Spinal cord (tissue), 9 donors: ENCODE measurements at regions not wholly inside any gene's neighbourhood (a gene's known extent, or its start where the extent isn't known, plus 50 kb on each side); places are given as distances from the start of the nearest gene placed in this dataset.
A peak's percentile ranks its signal among the peaks of the same experiment; 100 is the strongest.

ENCODE experiments used
- DNase-seq, 6 donors: peaks; one replicate each; pipeline versions ENCODE4 v3.0.0 to v3.0.0-alpha.2; 2013 to 2015; ENCODE audit warnings: low spot score in 6 of 6, low read depth in 4 of 6
- H3K27ac ChIP-seq: one replicate; pipeline ENCODE4 v1.5.1; 2013; ENCODE audit warnings: low read depth, low read length, control low read depth
- H3K27me3 ChIP-seq: one replicate; pipeline ENCODE4 v1.6.1; 2013; ENCODE audit warnings: low read length; ENCODE audit not compliant: control insufficient read depth, insufficient read depth
- H3K36me3 ChIP-seq: one replicate; pipeline ENCODE4 v1.6.1; 2013; ENCODE audit warnings: low read length; ENCODE audit not compliant: control insufficient read depth, insufficient read depth
- H3K4me1 ChIP-seq: one replicate; pipeline ENCODE4 v1.6.1; 2013; ENCODE audit warnings: low read length; ENCODE audit not compliant: control insufficient read depth, insufficient read depth
- H3K4me3 ChIP-seq: one replicate; pipeline ENCODE4 v1.5.1; 2013; ENCODE audit warnings: low read depth, low read length, control low read depth
- H3K9me3 ChIP-seq: one replicate; pipeline ENCODE4 v1.6.1; 2013; ENCODE audit warnings: low read length; ENCODE audit not compliant: control insufficient read depth, insufficient read depth
- WGBS: methylation state at CpG from one replicate; pipeline ENCODE4 v1.1.5; 2013; ENCODE audit warnings: missing lambda C conversion rate; ENCODE audit not compliant: insufficient coverage; 5-methylcytosine and 5-hydroxymethylcytosine counted together
- donor health status: healthy.

GRCh38 chr2:60361498-60361897, 192.0 kb downstream of the BCL11A start:
- no peaks in the 10 kb centered on the region for H3K36me3 ChIP-seq
- no peaks in the 10 kb centered on the region for H3K9me3 ChIP-seq
- H3K4me1 ChIP-seq = peaks cover 18% of the 10 kb centered on the region
- H3K4me3 ChIP-seq = no peak overlapping the region
- H3K27me3 ChIP-seq = peaks cover 2% of the 10 kb centered on the region
- no peak overlapping the region for H3K27ac ChIP-seq
- no CpG with 5 or more reads among the region's 1 CpG for WGBS
- DNase-seq = no peak

- WGBS = 40% methylated on average over 1 of the region's 5 CpGs
- H3K9me3 ChIP-seq = no peaks in the 10 kb centered on the region
These were observed 193.9 kb downstream of the BCL11A start for GRCh38 chr2:60359569-60359968.

GRCh38 chr2:60358476-60358875, 195.0 kb downstream of the BCL11A start:
- Histone ChIP-seq H3K4me1 (peaks cover 6% of the 10 kb centered on the region), H3K36me3 (no peaks in the 10 kb centered on the region), H3K4me3 (no peak overlapping the region), H3K27me3 (peaks cover 2% of the 10 kb centered on the region), H3K9me3 (no peaks in the 10 kb centered on the region), H3K27ac (no peak overlapping the region)
- WGBS = 39% methylated on average over 3 of the region's 4 CpGs
- peak in 1 of 6 donors; percentile 54 for DNase-seq

More at GRCh38 chr2:60359569-60359968, 193.9 kb downstream of the BCL11A start:
- H3K27ac ChIP-seq = no peak overlapping the region
- no peaks in the 10 kb centered on the region for H3K36me3 ChIP-seq
- no peak overlapping the region for H3K4me3 ChIP-seq
- peaks cover 10% of the 10 kb centered on the region for H3K4me1 ChIP-seq
- H3K27me3 ChIP-seq = peaks cover 2% of the 10 kb centered on the region
- peak in 1 of 6 donors; percentile 40 for DNase-seq

- 65% methylated on average over 6 of the region's 6 CpGs for WGBS
- Histone ChIP-seq H3K4me1 (peaks cover 11% of the 10 kb centered on the region), H3K27me3 (peaks cover 2% of the 10 kb centered on the region), H3K27ac (no peak overlapping the region), H3K4me3 (no peak overlapping the region), H3K36me3 (no peaks in the 10 kb centered on the region), H3K9me3 (no peaks in the 10 kb centered on the region)
- peak in 1 of 6 donors; percentile 52 for DNase-seq
These were observed 195.5 kb downstream of the BCL11A start for GRCh38 chr2:60357996-60358395.

GRCh38 chr2:60356346-60356745, 197.1 kb downstream of the BCL11A start:
- Histone ChIP-seq H3K9me3 (no peaks in the 10 kb centered on the region), H3K27me3 (peaks cover 4% of the 10 kb centered on the region), H3K27ac (no peak overlapping the region), H3K4me1 (peaks cover 23% of the 10 kb centered on the region), H3K4me3 (no peak overlapping the region), H3K36me3 (no peaks in the 10 kb centered on the region)
- WGBS = 95% methylated on average over 5 of the region's 5 CpGs
- DNase-seq = no peak

- no peaks in the 10 kb centered on the region for H3K36me3 ChIP-seq
- H3K4me1 ChIP-seq = peaks cover 23% of the 10 kb centered on the region
- no peaks in the 10 kb centered on the region for H3K9me3 ChIP-seq
- no CpG with 5 or more reads among the region's 4 CpGs for WGBS
- H3K27ac ChIP-seq = no peak overlapping the region
- no peak for DNase-seq
- H3K4me3 ChIP-seq = no peak overlapping the region
- peaks cover 4% of the 10 kb centered on the region for H3K27me3 ChIP-seq
These were observed 197.6 kb downstream of the BCL11A start for GRCh38 chr2:60355849-60356261.

GRCh38 chr2:60354713-60355112, 198.7 kb downstream of the BCL11A start:
- no CpG with 5 or more reads among the region's 1 CpG for WGBS

GRCh38 chr2:60353863-60354262, 199.6 kb downstream of the BCL11A start:
- H3K4me3 ChIP-seq = no peak overlapping the region
- peaks cover 2% of the 10 kb centered on the region for H3K27me3 ChIP-seq
- WGBS = no CpG with 5 or more reads among the region's 2 CpGs
- no peaks in the 10 kb centered on the region for H3K9me3 ChIP-seq
- DNase-seq = no peak
- H3K36me3 ChIP-seq = no peaks in the 10 kb centered on the region
- peaks cover 23% of the 10 kb centered on the region for H3K4me1 ChIP-seq
- no peak overlapping the region for H3K27ac ChIP-seq

More at GRCh38 chr2:60354713-60355112, 198.7 kb downstream of the BCL11A start:
- H3K27ac ChIP-seq = no peak overlapping the region
- no peak for DNase-seq
- no peaks in the 10 kb centered on the region for H3K36me3 ChIP-seq
- no peak overlapping the region for H3K4me3 ChIP-seq
- peaks cover 2% of the 10 kb centered on the region for H3K27me3 ChIP-seq
- H3K4me1 ChIP-seq = peaks cover 23% of the 10 kb centered on the region
- H3K9me3 ChIP-seq = no peaks in the 10 kb centered on the region

GRCh38 chr2:60353406-60353800, 200.1 kb downstream of the BCL11A start:
- peak in 2 of 6 donors; percentile 23 to 66 for DNase-seq
- Histone ChIP-seq H3K36me3 (no peaks in the 10 kb centered on the region), H3K4me3 (no peak overlapping the region), H3K9me3 (no peaks in the 10 kb centered on the region), H3K27ac (no peak overlapping the region), H3K27me3 (peaks cover 2% of the 10 kb centered on the region), H3K4me1 (peaks cover 20% of the 10 kb centered on the region)
- WGBS = 10% methylated on average over 3 of the region's 10 CpGs

GRCh38 chr2:60352491-60353405, 200.7 kb downstream of the BCL11A start:
- Histone ChIP-seq H3K27me3 (peaks cover 2% of the 10 kb centered on the region), H3K36me3 (no peaks in the 10 kb centered on the region), H3K27ac (no peak overlapping the region), H3K9me3 (no peaks in the 10 kb centered on the region), H3K4me1 (peaks cover 19% of the 10 kb centered on the region), H3K4me3 (no peak overlapping the region)
- no peak for DNase-seq
- WGBS = 87% methylated on average over 13 of the region's 20 CpGs
